Nephron (organoid): ENCODE measurements at regions not wholly inside any gene's neighbourhood (a gene's known extent, or its start where the extent isn't known, plus 50 kb on each side); places are given as distances from the start of the nearest gene placed in this dataset.
"Not testable (repeated sequence)": the region's sequence is repeated elsewhere in the genome, so short reads cannot be mapped to it uniquely, and the experiment has no call there.

Source experiments
- H3K27ac Mint-ChIP-seq, 3 experiments: 2 replicates each; pipeline ENCODE4 v1.8.0; 2020; ENCODE audit warnings: mixed read lengths in 3 of 3, mild to moderate bottlenecking in 2 of 3, moderate library complexity in 1 of 3
- H3K27me3 Mint-ChIP-seq: 2 replicates; pipeline ENCODE4 v1.8.0; 2021; ENCODE audit warnings: low read depth, mild to moderate bottlenecking, moderate library complexity, mixed read lengths
- H3K36me3 Mint-ChIP-seq: 2 replicates; pipeline ENCODE4 v1.8.0; 2020; ENCODE audit warnings: low read depth, mixed read lengths
- H3K4me1 Mint-ChIP-seq: 2 replicates; pipeline ENCODE4 v1.8.0; 2020; ENCODE audit warnings: mixed read lengths
- H3K4me3 Mint-ChIP-seq, 3 experiments: 2 replicates each; pipeline ENCODE4 v1.8.0; 2020; ENCODE audit warnings: mild to moderate bottlenecking in 3 of 3, mixed read lengths in 3 of 3, moderate library complexity in 2 of 3
- H3K9me3 Mint-ChIP-seq: 2 replicates; pipeline ENCODE4 v1.8.0; 2020; ENCODE audit warnings: mixed read lengths
- CTCF ChIP-seq, 3 experiments: fragments of 200-600 bp; sonication (generic); IDR thresholded peaks; one replicate each; pipeline ENCODE4 v1.5.0; 2021; ENCODE audit warnings: antibody characterized with exemption in 3 of 3; ENCODE audit not compliant: unreplicated experiment in 3 of 3

- Mint-ChIP-seq H3K9me3 (no peaks in the 10 kb centered on the region), H3K27me3 (no peaks in the 10 kb centered on the region), H3K4me1 (no peaks in the 10 kb centered on the region), H3K36me3 (no peaks in the 10 kb centered on the region), H3K27ac (no peak overlapping the region), H3K4me3 (no peak overlapping the region)
- TF ChIP-seq CTCF (IDR thresholded peaks at IDR 0.05; ENCODE audit: unreplicated experiment in 3 of 3), result no peak
Observed at GRCh38 chr5:167104351-167104750, 1187.1 kb upstream of the WWC1 start.

DNA sequence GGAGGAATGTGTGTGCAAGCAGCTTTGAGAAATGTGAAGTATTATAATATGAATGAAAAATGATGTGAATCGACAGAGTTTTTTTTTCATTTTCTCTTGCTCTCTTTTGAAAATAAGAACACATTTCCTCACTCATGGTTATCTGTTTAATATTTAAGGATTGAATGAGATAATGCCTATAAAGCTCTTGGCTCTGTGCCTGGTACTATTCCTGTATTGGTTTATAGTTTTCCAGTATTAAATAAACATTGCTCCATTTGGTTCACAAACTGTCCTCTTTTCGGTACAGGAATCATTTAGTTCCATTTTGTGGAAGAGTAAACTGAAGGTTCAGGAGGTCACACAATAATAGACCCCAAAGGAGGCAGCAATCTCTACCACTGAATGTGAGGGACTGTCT lies 1185.5 kb upstream of the WWC1 start:
- no peak overlapping the region for H3K27ac Mint-ChIP-seq
- no peak overlapping the region for H3K4me3 Mint-ChIP-seq
- H3K9me3 Mint-ChIP-seq, result no peaks in the 10 kb centered on the region
- H3K4me1 Mint-ChIP-seq, result no peaks in the 10 kb centered on the region
- no peak for TF ChIP-seq CTCF (IDR thresholded peaks at IDR 0.05; ENCODE audit: unreplicated experiment in 3 of 3)
- H3K27me3 Mint-ChIP-seq, result no peaks in the 10 kb centered on the region
- no peaks in the 10 kb centered on the region for H3K36me3 Mint-ChIP-seq

DNA sequence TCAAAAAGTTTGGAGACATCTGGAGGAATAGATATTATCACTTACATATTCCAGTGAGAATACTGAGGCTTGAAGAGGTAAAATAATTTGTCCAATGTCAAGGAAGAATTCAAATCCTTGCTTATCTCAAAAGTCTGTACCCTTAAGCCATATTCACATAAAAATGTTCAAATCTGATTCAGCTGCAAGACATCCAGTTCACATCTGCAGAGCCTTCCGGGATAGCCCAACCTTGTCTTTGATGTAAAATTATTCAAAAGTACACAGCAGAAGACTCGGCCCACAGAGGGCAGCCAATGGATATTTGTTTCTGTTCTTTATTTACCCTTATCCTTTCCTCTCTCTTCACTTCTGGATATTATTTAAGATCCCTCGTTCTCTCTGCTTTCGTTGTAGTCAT lies 1183.8 kb upstream of the WWC1 start:
- Mint-ChIP-seq H3K36me3 (no peaks in the 10 kb centered on the region), H3K27ac (no peak overlapping the region), H3K9me3 (no peaks in the 10 kb centered on the region), H3K4me1 (no peaks in the 10 kb centered on the region), H3K27me3 (no peaks in the 10 kb centered on the region), H3K4me3 (no peak overlapping the region)
- TF ChIP-seq CTCF (IDR thresholded peaks at IDR 0.05; ENCODE audit: unreplicated experiment in 3 of 3), result no peak

GRCh38 chr5:167108266-167108665 lies 1183.2 kb upstream of the WWC1 start:
- H3K27me3 Mint-ChIP-seq, H3K27ac Mint-ChIP-seq, H3K4me1 Mint-ChIP-seq, H3K4me3 Mint-ChIP-seq, H3K36me3 Mint-ChIP-seq, H3K9me3 Mint-ChIP-seq: not testable (repeated sequence)

GRCh38 chr5:167112556-167112955 lies 1178.9 kb upstream of the WWC1 start:
- Mint-ChIP-seq H3K4me1 (no peaks in the 10 kb centered on the region), H3K4me3 (no peak overlapping the region), H3K9me3 (peaks cover 8% of the 10 kb centered on the region), H3K27me3 (no peaks in the 10 kb centered on the region), H3K36me3 (no peaks in the 10 kb centered on the region), H3K27ac (no peak overlapping the region)
- no peak for TF ChIP-seq CTCF (IDR thresholded peaks at IDR 0.05; ENCODE audit: unreplicated experiment in 3 of 3)

GRCh38 chr5:167122267-167122666 lies 1169.2 kb upstream of the WWC1 start:
- H3K4me3 Mint-ChIP-seq, result no peak overlapping the region

More at GRCh38 chr5:167122267-167122666, 1169.2 kb upstream of the WWC1 start:
- Mint-ChIP-seq H3K27ac (no peak overlapping the region), H3K4me1 (no peaks in the 10 kb centered on the region), H3K27me3 (peaks cover 4% of the 10 kb centered on the region), H3K9me3 (no peaks in the 10 kb centered on the region), H3K36me3 (no peaks in the 10 kb centered on the region)
- TF ChIP-seq CTCF (IDR thresholded peaks at IDR 0.05; ENCODE audit: unreplicated experiment in 3 of 3), result no peak
